Uterus (tissue), 3 donors: ENCODE measurements at regions not wholly inside any gene's neighbourhood (a gene's known extent, or its start where the extent isn't known, plus 50 kb on each side); places are given as distances from the start of the nearest gene placed in this dataset.

Experiments
- DNase-seq, 2 donors: peaks; one replicate each; pipeline ENCODE4 v3.0.0-alpha.2; 2019 to 2020
- H3K27ac ChIP-seq, 2 donors: fragments of 200-600 bp; sonication (generic); 1 replicate in 1 of 2; 2 replicates in 1 of 2; pipeline ENCODE4 v1.5.1; 2016 to 2018
- H3K27me3 ChIP-seq, 2 donors: fragments of 200-600 bp; sonication (generic); one replicate each; pipeline ENCODE4 v1.5.1; 2018 to 2019; ENCODE audit warnings: control low read depth in 1 of 2
- H3K36me3 ChIP-seq, 2 donors: fragments of 200-600 bp; sonication (generic); one replicate each; pipeline ENCODE4 v1.5.1; 2019; ENCODE audit warnings: control low read depth in 1 of 2
- H3K4me1 ChIP-seq, 2 donors: fragments of 200-600 bp; sonication (generic); one replicate each; pipeline ENCODE4 v1.5.1; 2018 to 2019; ENCODE audit warnings: control low read depth in 1 of 2
- H3K4me3 ChIP-seq, 2 donors: fragments of 200-600 bp; sonication (generic); 1 replicate in 1 of 2; 2 replicates in 1 of 2; pipeline ENCODE4 v1.5.1; 2018 to 2019; ENCODE audit warnings: mild to moderate bottlenecking in 1 of 2
- H3K9me3 ChIP-seq, 2 donors: fragments of 200-600 bp; sonication (generic); one replicate each; pipeline ENCODE4 v1.5.1; 2019; ENCODE audit warnings: control low read depth in 1 of 2
- POLR2A ChIP-seq, 2 donors: fragments of 450-650 bp; IDR thresholded peaks; one replicate each; pipeline ENCODE4 v1.6.1; 2016; ENCODE audit warnings: antibody characterized with exemption in 2 of 2, mild to moderate bottlenecking in 1 of 2, moderate library complexity in 1 of 2
- intact Hi-C: fragments of 100-400 bp; cut with DNase I; formaldehyde crosslinking; loops from one replicate; pipeline ENCODE4 v1.15.1; 2023; ENCODE audit warnings: low total_unique reads
- TF ChIP-seq, protein P1 (sequence below), 4 experiments: fragments of 200-600 bp in 2 of 4; fragments of 450-650 bp in 2 of 4; sonication (generic) in 2 of 4; IDR thresholded peaks; one replicate each; pipeline ENCODE4 v1.5.1; 2016 to 2019; ENCODE audit warnings: antibody characterized with exemption in 4 of 4, mild to moderate bottlenecking in 2 of 4, moderate library complexity in 1 of 4
- donor health status: DM: yes; HTN: yes; CAD: no.

DNA sequence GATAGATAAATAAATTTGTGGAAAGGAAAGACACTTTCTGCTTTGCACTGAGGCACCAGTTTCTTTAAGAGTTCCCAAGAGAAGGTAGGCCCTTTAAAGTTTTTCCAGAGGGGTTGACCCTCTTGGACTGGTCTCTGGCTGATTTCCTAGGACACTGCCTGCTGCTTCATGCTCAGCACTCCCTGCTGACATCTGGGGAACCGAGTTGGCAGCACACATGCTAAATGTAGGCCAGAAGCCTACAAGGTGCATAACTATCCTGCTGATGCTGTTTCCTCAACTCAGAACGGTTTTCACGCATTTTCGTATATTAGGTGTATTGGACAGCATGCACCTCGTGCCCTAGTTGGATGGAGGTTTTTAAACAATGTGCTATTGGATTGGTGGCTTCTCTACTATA is 887.2 kb upstream of the SEL1L start:
- Histone ChIP-seq H3K27me3 (no peaks in the 10 kb centered on the region), H3K4me1 (no peaks in the 10 kb centered on the region), H3K4me3 (no peak overlapping the region), H3K36me3 (no peaks in the 10 kb centered on the region), H3K27ac (no peak overlapping the region), H3K9me3 (no peaks in the 10 kb centered on the region)
- intact Hi-C loops = no loop called here
- no peak for DNase-seq
- no peak for TF ChIP-seq POLR2A (IDR thresholded peaks at IDR 0.05)
- TF ChIP-seq, protein P1, sequence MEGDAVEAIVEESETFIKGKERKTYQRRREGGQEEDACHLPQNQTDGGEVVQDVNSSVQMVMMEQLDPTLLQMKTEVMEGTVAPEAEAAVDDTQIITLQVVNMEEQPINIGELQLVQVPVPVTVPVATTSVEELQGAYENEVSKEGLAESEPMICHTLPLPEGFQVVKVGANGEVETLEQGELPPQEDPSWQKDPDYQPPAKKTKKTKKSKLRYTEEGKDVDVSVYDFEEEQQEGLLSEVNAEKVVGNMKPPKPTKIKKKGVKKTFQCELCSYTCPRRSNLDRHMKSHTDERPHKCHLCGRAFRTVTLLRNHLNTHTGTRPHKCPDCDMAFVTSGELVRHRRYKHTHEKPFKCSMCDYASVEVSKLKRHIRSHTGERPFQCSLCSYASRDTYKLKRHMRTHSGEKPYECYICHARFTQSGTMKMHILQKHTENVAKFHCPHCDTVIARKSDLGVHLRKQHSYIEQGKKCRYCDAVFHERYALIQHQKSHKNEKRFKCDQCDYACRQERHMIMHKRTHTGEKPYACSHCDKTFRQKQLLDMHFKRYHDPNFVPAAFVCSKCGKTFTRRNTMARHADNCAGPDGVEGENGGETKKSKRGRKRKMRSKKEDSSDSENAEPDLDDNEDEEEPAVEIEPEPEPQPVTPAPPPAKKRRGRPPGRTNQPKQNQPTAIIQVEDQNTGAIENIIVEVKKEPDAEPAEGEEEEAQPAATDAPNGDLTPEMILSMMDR (IDR thresholded peaks at IDR 0.05) = no peak

DNA sequence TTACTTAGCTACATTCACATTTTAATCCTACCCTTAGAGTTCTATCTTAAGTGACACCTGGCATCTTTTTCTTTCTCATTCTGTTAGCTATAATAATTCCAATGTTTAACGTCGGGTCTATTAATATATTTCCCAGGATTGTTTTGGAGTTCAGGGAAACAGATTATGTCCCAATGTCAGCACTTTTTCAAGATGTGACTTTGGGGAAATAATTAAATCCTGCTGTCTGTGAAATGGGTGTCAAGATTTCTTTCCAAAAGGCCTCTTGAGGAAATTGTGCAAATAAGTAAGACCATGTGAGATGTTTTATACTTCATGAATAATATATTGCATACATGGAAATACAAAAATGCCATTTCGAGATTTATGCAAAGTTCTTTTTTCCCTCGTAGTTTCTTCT is 887.6 kb upstream of the SEL1L start:
- Histone ChIP-seq H3K27ac (no peak overlapping the region), H3K36me3 (no peaks in the 10 kb centered on the region), H3K27me3 (no peaks in the 10 kb centered on the region), H3K9me3 (no peaks in the 10 kb centered on the region), H3K4me1 (no peaks in the 10 kb centered on the region), H3K4me3 (no peak overlapping the region)
- no peak for DNase-seq
- TF ChIP-seq POLR2A (IDR thresholded peaks at IDR 0.05) = no peak
- TF ChIP-seq, protein P1 (IDR thresholded peaks at IDR 0.05) = no peak
- intact Hi-C loops = no loop called here

DNA sequence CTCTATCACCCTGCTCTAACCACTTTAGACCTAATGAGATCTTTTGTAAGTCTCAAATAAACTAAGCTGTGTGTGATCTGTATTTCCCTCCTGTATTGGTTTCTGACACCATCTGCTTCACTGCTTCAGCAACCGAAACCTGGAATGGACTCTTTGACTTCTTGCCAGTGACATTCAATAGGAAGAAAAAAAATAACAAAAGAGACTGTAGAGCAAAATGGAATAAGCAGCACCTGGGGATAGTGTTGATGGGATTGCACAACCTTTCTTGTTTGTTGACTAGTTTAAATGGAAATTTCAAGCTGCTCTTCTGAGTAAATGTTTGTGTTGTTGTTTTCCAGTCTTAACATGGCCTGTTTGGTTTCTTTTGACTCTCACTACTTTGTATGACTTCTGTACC is 888.6 kb upstream of the SEL1L start:
- H3K27me3 ChIP-seq = no peaks in the 10 kb centered on the region
- intact Hi-C loops = no loop called here
- TF ChIP-seq POLR2A (IDR thresholded peaks at IDR 0.05) = no peak
- TF ChIP-seq, protein P1 (IDR thresholded peaks at IDR 0.05) = no peak
- no peaks in the 10 kb centered on the region for H3K4me1 ChIP-seq
- no peak overlapping the region for H3K4me3 ChIP-seq
- no peaks in the 10 kb centered on the region for H3K36me3 ChIP-seq
- no peaks in the 10 kb centered on the region for H3K9me3 ChIP-seq
- no peak for DNase-seq
- H3K27ac ChIP-seq = no peak overlapping the region

DNA sequence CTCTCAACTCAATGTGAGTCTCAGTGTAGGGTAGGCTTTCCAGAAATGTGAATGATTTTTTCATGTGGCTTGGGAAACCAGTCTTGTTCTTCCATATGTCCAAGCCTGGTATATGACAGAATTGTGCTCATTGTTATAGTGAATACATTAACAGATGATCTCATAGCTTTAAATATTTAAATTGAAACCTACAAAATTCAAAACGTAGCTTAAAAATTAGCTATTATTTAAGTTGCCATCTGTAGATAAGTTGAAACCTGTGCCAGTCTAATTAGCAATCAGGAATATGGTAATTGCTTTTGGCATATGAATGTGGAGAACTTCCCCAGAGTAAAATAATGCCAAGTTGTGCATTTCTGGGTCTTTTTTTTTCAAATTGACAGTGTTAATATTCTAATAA is 891.6 kb upstream of the SEL1L start:
- Histone ChIP-seq H3K4me3 (no peak overlapping the region), H3K27ac (no peak overlapping the region), H3K9me3 (no peaks in the 10 kb centered on the region), H3K36me3 (no peaks in the 10 kb centered on the region), H3K27me3 (no peaks in the 10 kb centered on the region), H3K4me1 (no peaks in the 10 kb centered on the region)
- no peak for DNase-seq
- TF ChIP-seq POLR2A (IDR thresholded peaks at IDR 0.05) = no peak
- TF ChIP-seq, protein P1 (IDR thresholded peaks at IDR 0.05) = no peak
- intact Hi-C loops = no loop called here

DNA sequence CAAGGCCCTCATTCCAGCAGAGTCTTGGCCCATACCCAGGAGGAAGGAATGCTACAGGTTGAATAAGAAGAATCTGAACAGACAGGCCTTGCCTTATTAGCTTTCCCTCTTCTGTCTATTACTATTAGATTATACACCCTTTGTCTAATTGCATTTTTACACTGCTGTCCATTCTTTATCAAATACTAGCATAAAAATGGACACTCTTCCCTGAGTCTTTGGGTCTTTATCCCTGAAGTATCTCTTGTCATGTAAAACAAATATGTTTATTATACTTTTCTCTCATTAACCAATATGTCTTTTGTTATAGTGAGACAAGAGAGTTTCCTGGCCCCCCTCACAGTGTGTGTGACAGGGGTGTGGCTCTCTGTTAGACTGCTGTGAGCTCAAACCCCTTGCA is 897.4 kb upstream of the SEL1L start:
- intact Hi-C loops = no loop called here
- no peak for TF ChIP-seq POLR2A (IDR thresholded peaks at IDR 0.05)
- TF ChIP-seq, protein P1 (IDR thresholded peaks at IDR 0.05) = no peak
- Histone ChIP-seq H3K9me3 (no peaks in the 10 kb centered on the region), H3K36me3 (no peaks in the 10 kb centered on the region), H3K4me3 (no peak overlapping the region), H3K4me1 (no peaks in the 10 kb centered on the region), H3K27ac (no peak overlapping the region), H3K27me3 (no peaks in the 10 kb centered on the region)
- DNase-seq = no peak
